HG02678 (cell line): ENCODE measurements at regions not wholly inside any gene's neighbourhood (a gene's known extent, or its start where the extent isn't known, plus 50 kb on each side); places are given as distances from the start of the nearest gene placed in this dataset.

Source experiments
- ATAC-seq: cut with Tn5 transposase; IDR thresholded peaks from one replicate; pipeline ENCODE4 v1.9.1; 2021; ENCODE audit warnings: mild to moderate bottlenecking, moderate library complexity; ENCODE audit not compliant: unreplicated experiment

- no peak for ATAC-seq
Measured at GRCh38 chr21:28663754-28664153, 328.9 kb downstream of the LTN1 start.

DNA sequence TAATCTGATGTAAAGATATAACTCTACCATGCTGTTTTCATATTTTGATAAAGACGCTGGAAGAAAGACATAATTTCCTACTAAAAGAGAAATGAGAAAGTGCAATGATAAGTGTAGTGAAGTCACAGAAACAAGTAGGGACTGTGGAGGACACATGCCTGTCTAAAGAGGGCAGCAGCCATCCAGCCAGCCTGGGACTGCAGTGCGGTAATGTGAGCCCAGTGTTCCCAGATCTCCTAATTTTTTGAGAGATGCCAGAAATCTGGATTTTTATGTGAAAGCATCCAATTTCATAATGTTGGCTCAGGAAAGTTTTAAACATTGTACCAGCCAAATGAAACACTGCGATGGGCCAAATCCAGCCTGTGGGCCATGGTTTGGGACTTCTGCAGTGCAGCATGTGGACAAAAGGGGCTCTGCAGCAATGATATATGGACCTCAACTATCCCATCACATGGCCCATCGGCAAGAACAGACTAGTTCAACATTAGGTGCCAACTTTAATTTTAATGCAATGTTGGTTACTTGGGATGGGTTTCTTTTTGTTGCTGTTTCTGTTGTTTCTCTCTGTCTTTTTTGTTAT is 329.5 kb downstream of the LTN1 start:
- ATAC-seq, result no peak

DNA sequence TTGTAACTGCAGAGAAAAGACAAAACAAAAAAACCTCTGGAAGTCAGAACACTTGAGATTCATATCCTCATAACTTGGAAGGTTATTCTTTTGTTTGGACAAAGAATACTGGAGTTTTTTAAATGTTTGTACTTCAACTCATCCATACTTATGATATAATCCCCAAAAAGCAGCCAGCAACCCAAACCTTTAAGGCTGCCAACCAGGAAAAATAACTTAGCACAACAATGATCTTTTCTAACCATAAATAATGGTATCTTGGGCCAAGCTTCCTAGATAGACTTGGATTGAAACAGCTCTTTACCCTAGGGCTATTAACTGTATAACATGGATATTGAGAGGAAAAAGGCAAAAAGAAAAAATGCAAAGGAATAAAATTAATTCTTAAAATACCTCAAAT is 335.1 kb downstream of the LTN1 start:
- no peak for ATAC-seq

DNA sequence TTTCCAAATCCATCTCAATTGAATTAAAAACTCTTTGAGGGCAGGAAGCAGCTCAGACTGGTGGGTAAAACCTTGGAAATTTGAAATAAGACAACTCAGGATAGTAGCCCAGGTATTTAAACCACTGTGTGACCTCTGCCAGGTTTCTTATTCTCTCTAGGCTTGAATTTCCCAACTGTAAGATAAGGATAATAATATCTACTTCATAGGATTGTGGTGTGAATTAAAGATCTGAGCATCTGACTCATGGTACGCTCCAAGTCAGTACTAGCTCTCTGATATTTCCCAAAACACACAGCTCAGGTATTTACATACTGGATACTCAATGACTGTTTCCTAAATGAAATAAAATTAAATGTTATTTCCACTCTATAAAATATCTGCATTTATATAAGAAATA is 337.2 kb downstream of the LTN1 start:
- no peak for ATAC-seq

DNA sequence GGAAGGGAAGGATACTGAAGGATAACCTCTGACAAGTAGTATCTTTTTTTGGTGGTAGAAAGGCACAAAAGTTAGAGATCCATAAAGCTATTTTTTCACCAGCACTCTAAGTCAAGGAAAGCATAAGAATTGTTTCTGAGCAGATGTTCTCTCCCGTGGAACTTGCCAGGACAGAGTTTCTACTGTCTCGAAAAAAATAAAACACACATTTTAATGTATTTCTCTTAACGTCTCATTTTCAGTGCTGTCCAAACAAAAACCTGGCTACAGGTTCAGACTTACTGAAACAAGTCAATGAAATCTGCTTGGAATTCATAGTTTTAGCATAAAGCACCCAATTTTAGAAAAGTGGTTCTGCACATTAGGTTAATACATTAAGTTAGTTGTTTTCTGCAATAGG is 338.3 kb downstream of the LTN1 start:
- no peak for ATAC-seq

GRCh38 chr21:28644762-28645161 is 347.9 kb downstream of the LTN1 start:
- ATAC-seq, result no peak

- ATAC-seq, result no peak
Measured at GRCh38 chr21:28642891-28643290, 349.8 kb downstream of the LTN1 start.

DNA sequence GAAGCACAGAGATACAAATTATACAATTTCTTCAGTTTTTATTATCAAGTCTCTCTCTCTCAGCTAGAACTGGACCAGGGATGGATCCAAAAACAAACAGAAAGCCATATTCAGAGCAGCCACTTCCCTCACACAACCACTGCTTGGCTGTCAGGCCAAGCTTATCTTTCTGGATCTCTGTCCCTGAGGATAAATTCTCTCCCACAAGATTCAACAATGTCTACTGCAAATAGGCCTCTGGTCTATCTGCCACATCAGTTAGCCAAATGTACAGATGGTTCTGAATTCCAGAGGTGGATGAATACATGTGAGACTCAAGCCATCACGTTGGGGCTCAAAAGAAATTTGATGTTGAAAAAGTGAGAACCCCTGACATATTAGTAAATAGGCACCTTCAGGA is 350.9 kb downstream of the LTN1 start:
- no peak for ATAC-seq

GRCh38 chr21:28640326-28640725 is 352.4 kb downstream of the LTN1 start:
- no peak for ATAC-seq

GRCh38 chr21:28639737-28640136 is 352.9 kb downstream of the LTN1 start:
- no peak for ATAC-seq

DNA sequence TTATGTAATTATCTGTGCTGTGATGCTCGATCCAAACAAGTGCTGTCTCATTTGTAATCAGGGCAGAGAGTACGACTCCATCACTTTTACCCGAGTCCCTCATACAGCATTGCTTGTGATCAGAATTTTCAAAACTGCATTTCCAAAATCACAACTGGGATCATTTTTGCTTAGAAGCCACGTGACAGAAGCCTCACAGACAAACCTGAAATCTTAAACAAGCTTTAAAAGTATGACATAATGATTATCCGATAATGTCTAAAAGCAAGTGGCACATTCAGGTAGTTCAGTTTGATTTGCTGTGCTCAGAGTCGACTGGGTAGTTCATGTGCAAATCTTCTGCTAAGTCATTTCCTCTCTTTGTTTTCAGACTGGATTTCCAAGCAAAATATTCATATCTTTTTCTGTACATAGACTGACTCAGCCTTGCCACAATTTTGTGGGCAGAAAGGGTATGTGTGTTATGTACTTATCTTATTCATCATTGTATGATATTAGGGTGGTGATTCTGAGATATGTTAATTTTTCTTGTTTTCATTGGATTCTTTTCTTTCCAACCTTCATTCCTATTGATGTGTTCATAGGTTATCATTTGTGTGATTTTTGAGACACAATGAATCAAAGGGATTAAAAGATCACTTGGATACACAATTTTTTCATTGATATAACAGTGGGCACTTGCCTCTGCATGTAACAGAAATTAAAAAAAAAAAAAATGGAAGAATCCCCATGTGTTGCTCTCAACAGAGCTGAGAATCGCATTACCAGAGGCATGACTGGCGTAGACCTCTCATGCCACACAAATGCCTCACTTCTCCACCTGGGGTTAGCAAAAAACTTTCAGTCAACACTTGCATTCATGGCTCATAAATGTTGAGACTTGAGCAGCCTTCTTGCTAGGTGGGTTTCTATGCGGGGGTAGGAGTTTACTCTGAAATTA is 355.7 kb downstream of the LTN1 start:
- no peak for ATAC-seq

DNA sequence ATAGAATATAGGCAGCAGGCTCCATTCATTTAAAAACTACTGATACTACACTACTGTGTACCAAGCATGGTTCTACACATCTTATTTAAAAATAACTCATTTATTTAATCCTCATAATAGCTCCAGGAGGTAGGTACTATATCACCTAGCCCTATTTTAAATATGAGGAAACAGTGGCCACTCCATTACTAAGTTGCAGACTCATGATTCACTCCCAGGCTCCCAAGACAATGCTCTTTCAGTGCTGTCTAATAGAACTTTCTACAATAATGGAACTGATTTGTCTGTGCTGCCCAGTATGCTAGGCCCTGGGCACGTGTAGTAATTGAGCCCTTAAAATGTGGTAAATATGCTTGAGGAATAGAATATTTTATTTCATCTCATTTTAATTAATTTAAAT is 357.1 kb downstream of the LTN1 start:
- ATAC-seq, result no peak

DNA sequence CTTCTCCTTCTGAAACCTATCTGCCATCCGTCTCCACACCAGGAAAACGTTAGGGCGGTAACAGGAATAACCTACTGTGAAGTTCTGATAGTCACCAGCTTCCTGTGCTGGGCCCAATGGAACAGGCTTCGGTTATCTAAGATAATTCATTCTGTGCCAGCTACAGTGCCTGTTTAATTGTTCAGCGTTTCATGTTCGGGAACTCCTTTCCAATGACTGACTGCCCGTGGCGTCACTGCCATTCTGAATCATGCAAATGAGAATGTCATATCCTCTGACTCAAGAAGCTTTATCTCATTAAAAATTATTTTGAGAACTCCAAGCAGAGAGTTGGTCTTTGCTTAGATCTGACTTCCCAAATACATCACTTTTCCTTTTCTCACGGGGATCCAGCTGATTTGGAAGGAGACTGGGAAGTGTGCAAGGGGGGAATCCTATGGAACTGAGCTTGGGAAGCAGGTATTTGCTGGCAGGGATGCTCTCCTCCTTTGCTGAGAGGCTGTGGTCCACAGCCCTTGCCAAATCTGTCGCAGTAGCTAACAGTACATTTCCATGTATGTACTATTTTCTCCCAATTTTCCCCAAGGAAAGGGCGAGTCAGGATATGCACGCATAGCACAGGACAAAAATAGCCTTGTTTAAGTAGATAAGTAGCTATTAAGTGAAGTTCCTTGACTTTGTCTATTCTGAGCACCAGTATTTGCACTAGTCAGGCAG is 358.7 kb downstream of the LTN1 start:
- ATAC-seq, result no peak

- ATAC-seq, result no peak
Measured at GRCh38 chr21:28632755-28633408, 359.8 kb downstream of the LTN1 start.

GRCh38 chr21:28627691-28628090 is 365.0 kb downstream of the LTN1 start:
- no peak for ATAC-seq

DNA sequence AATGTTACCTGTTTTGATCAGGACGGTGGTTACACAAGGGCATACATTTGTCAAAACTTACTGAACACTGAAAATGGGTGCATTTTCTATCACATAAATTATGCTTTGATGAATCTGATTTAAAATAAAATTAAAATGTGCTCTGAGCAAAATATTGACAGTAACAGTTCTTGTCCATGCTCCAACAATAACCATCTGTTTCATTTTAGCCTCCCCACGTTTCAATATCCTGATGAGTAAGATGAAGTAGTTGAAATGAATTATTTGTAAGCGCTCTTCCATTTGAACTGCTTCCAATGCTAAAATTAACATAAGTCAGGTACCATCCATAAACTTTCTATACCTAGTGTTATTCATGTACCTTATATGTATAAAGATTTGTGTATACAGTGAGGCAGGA is 365.4 kb downstream of the LTN1 start:
- no peak for ATAC-seq

DNA sequence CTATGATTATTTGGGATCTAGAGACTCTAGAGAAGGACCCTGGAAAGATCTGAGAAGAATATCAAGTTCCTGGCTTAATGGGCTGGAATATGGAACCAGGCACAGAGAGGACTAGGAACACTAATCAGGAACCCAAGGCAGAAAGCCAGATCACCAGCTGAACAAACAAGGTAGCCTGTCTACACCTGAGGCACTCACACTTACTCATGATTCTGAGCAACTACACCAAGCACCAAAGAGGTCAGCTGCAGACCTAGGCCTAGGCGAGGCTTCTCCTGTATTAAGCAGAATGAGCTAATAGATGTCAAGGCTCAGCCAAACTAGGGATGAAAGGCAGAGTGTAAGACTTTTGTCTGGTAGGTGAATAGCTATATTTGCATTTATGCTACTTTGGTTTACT is 368.1 kb downstream of the LTN1 start:
- ATAC-seq, result no peak

DNA sequence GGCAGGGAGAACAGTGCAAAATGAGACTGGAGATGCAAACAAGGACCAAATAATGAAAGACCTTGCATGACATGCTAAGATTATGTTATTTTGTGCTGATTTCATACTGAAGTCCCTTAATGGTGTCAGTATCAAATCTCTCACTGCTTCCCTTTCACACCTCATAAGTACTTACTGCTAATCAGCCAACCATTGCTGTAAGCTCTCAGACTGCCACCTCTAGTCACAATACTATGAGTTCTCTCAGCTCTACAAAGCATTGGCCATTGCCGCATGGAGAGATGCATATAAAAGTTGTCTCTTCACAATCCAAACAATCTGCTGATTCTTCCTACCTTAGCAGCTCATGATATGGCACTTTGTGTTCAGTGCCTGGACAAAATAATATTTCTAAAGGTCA is 375.4 kb downstream of the LTN1 start:
- ATAC-seq, result no peak

GRCh38 chr21:28615276-28615675 is 377.4 kb downstream of the LTN1 start:
- no peak for ATAC-seq

- ATAC-seq, result no peak
Measured at GRCh38 chr21:28614791-28615190, 377.9 kb downstream of the LTN1 start.

GRCh38 chr21:28608646-28609045 is 384.0 kb downstream of the LTN1 start:
- no peak for ATAC-seq
